DMS53 treated with DMSO at 0.1 percent for 48 hours (cell line): ENCODE measurements at regions not wholly inside any gene's neighbourhood (a gene's known extent, or its start where the extent isn't known, plus 50 kb on each side); places are given as distances from the start of the nearest gene placed in this dataset.

ENCODE experiments used
- DNase-seq: peaks from one replicate; lab custom pipeline; 2025; ENCODE audit not compliant: unreplicated experiment; lab: John Stamatoyannopoulos, UW

- DNase-seq: no peak
These were observed 364.1 kb downstream of the MFSD1 start for GRCh38 chr3:159165961-159166360.

GRCh38 chr3:159166899-159167586 is 365.2 kb downstream of the MFSD1 start:
- no peak for DNase-seq

- DNase-seq: no peak
These were observed 366.9 kb downstream of the MFSD1 start for GRCh38 chr3:159168788-159169187.

- DNase-seq: peak; percentile 67
These were observed 368.0 kb downstream of the MFSD1 start for GRCh38 chr3:159169828-159170227.

- no peak for DNase-seq
These were observed 368.7 kb downstream of the MFSD1 start for GRCh38 chr3:159170436-159171003.

- DNase-seq: no peak
These were observed 369.5 kb downstream of the MFSD1 start for GRCh38 chr3:159171333-159171732.

GRCh38 chr3:159172473-159172872 is 370.6 kb downstream of the MFSD1 start:
- no peak for DNase-seq

- DNase-seq: peak; percentile 64
These were observed 373.1 kb downstream of the MFSD1 start for GRCh38 chr3:159174715-159175692.

- DNase-seq: no peak
These were observed 376.5 kb downstream of the MFSD1 start for GRCh38 chr3:159178209-159178897.

- no peak for DNase-seq
These were observed 381.1 kb downstream of the MFSD1 start for GRCh38 chr3:159182961-159183360.

- no peak for DNase-seq
These were observed 383.7 kb downstream of the MFSD1 start for GRCh38 chr3:159185443-159186050.

GRCh38 chr3:159186581-159186980 is 384.7 kb downstream of the MFSD1 start:
- DNase-seq: no peak

- DNase-seq: no peak
These were observed 385.4 kb downstream of the MFSD1 start for GRCh38 chr3:159187232-159187631.

GRCh38 chr3:159187706-159188105 is 385.9 kb downstream of the MFSD1 start:
- DNase-seq: no peak

GRCh38 chr3:159189994-159190669 is 388.3 kb downstream of the MFSD1 start:
- DNase-seq: no peak

GRCh38 chr3:159191447-159191846 is 389.6 kb downstream of the MFSD1 start:
- no peak for DNase-seq

- DNase-seq: no peak
These were observed 394.5 kb downstream of the MFSD1 start for GRCh38 chr3:159196359-159196758.

- DNase-seq: no peak
These were observed 398.3 kb downstream of the MFSD1 start for GRCh38 chr3:159200176-159200575.

GRCh38 chr3:159208050-159208449 is 406.2 kb downstream of the MFSD1 start:
- DNase-seq: no peak

- DNase-seq: no peak
These were observed 407.6 kb downstream of the MFSD1 start for GRCh38 chr3:159209459-159209858.
